H9 (cell line): ENCODE measurements at regions not wholly inside any gene's neighbourhood (a gene's known extent, or its start where the extent isn't known, plus 50 kb on each side); places are given as distances from the start of the nearest gene placed in this dataset.

ENCODE experiments used
- DNase-seq: peaks from one replicate; pipeline ENCODE4 v3.0.0-alpha.2; 2017
- H2AFZ ChIP-seq: one replicate; pipeline ENCODE4 v1.6.1; 2013; ENCODE audit warnings: mild to moderate bottlenecking, low read length, control low read depth, moderate library complexity
- H2AK5ac ChIP-seq: 2 replicates; pipeline ENCODE4 v1.6.1; 2013; ENCODE audit warnings: low read length, control low read depth, mixed read lengths; ENCODE audit not compliant: insufficient read length
- H2BK120ac ChIP-seq: one replicate; pipeline ENCODE4 v1.6.1; 2013; ENCODE audit warnings: low read depth, mild to moderate bottlenecking, low read length, control low read depth, inconsistent platforms; ENCODE audit not compliant: poor library complexity, severe bottlenecking
- H2BK12ac ChIP-seq: 2 replicates; pipeline ENCODE4 v1.6.1; 2013; ENCODE audit warnings: low read length, control low read depth, mixed read lengths, low read depth; ENCODE audit not compliant: insufficient read length
- H2BK15ac ChIP-seq: 2 replicates; pipeline ENCODE4 v1.6.1; 2013; ENCODE audit warnings: low read depth, low read length, control low read depth
- H2BK20ac ChIP-seq: one replicate; pipeline ENCODE4 v1.6.1; 2013; ENCODE audit warnings: low read depth, mild to moderate bottlenecking, low read length, control low read depth, inconsistent platforms; ENCODE audit not compliant: poor library complexity, severe bottlenecking
- H2BK5ac ChIP-seq: 2 replicates; pipeline ENCODE4 v1.6.1; 2013; ENCODE audit warnings: low read length, control low read depth, mixed read lengths; ENCODE audit not compliant: insufficient read length
- H3K14ac ChIP-seq: 2 replicates; pipeline ENCODE4 v1.6.1; 2013; ENCODE audit warnings: low read length, control low read depth; ENCODE audit not compliant: insufficient read depth
- H3K18ac ChIP-seq: 2 replicates; pipeline ENCODE4 v1.6.1; 2013; ENCODE audit warnings: low read depth, mild to moderate bottlenecking, mixed read lengths, low read length, control low read depth; ENCODE audit not compliant: insufficient read length
- H3K23ac ChIP-seq: 2 replicates; pipeline ENCODE4 v1.6.1; 2013; ENCODE audit warnings: low read length, control low read depth, mixed read lengths, low read depth; ENCODE audit not compliant: insufficient read length
- H3K23me2 ChIP-seq: 2 replicates; pipeline ENCODE4 v1.6.1; 2013; ENCODE audit warnings: low read depth, mild to moderate bottlenecking, mixed read lengths, low read length, control low read depth; ENCODE audit not compliant: insufficient read length, poor library complexity, severe bottlenecking
- H3K27ac ChIP-seq: 2 replicates; pipeline ENCODE4 v1.5.1; 2013; ENCODE audit warnings: low read length, control low read depth, mixed read lengths, low read depth; ENCODE audit not compliant: insufficient read length
- H3K27me3 ChIP-seq: 2 replicates; pipeline ENCODE4 v1.6.1; 2013; ENCODE audit warnings: low read length, control low read depth, inconsistent platforms; ENCODE audit not compliant: insufficient read depth
- H3K4ac ChIP-seq: 2 replicates; pipeline ENCODE4 v1.6.1; 2013; ENCODE audit warnings: low read depth, mild to moderate bottlenecking, control low read depth, inconsistent platforms, low read length, moderate library complexity
- H3K4me1 ChIP-seq: 2 replicates; pipeline ENCODE4 v1.6.1; 2013; ENCODE audit warnings: low read length, control low read depth, inconsistent platforms; ENCODE audit not compliant: insufficient read depth
- H3K4me2 ChIP-seq: 2 replicates; pipeline ENCODE4 v1.6.1; 2013; ENCODE audit warnings: low read length, control low read depth, mixed read lengths; ENCODE audit not compliant: insufficient read length, insufficient read depth
- H3K56ac ChIP-seq: 2 replicates; pipeline ENCODE4 v1.6.1; 2013; ENCODE audit warnings: low read depth, mild to moderate bottlenecking, mixed read lengths, low read length, control low read depth; ENCODE audit not compliant: insufficient read length
- H3K79me1 ChIP-seq: 2 replicates; pipeline ENCODE4 v1.6.1; 2013; ENCODE audit warnings: low read depth, mild to moderate bottlenecking, moderate library complexity, low read length, control low read depth, inconsistent platforms; ENCODE audit not compliant: insufficient read depth, poor library complexity, severe bottlenecking
- H3K79me2 ChIP-seq: 2 replicates; pipeline ENCODE4 v1.6.1; 2013; ENCODE audit warnings: low read length, control low read depth, inconsistent platforms; ENCODE audit not compliant: insufficient read depth
- H3K9ac ChIP-seq: 2 replicates; pipeline ENCODE4 v1.6.1; 2013; ENCODE audit warnings: low read length, control low read depth, mixed read lengths; ENCODE audit not compliant: insufficient read length; ENCODE audit errors: extremely low read depth
- H3K9me3 ChIP-seq: one replicate; pipeline ENCODE4 v1.6.1; 2013; ENCODE audit warnings: low read depth, low read length, inconsistent platforms; ENCODE audit not compliant: control insufficient read depth
- H3T11ph ChIP-seq: one replicate; pipeline ENCODE4 v1.6.1; 2013; ENCODE audit warnings: mild to moderate bottlenecking, low read length, control low read depth, inconsistent platforms
- H4K20me1 ChIP-seq: one replicate; pipeline ENCODE4 v1.6.1; 2013; ENCODE audit not compliant: control insufficient read depth, insufficient read length, insufficient read depth
- H4K5ac ChIP-seq: 2 replicates; pipeline ENCODE4 v1.6.1; 2013; ENCODE audit warnings: low read depth, mild to moderate bottlenecking, mixed read lengths, low read length, control low read depth; ENCODE audit not compliant: insufficient read length
- H4K8ac ChIP-seq: replicated peaks from 2 replicates; pipeline ENCODE4 v1.6.1; 2013; ENCODE audit warnings: low read length, control low read depth, mixed read lengths, low read depth; ENCODE audit not compliant: insufficient read length
- H4K91ac ChIP-seq: 2 replicates; pipeline ENCODE4 v1.6.1; 2013; ENCODE audit warnings: low read depth, mild to moderate bottlenecking, moderate library complexity, mixed read lengths, low read length, control low read depth; ENCODE audit not compliant: insufficient read length
- H3K27ac Mint-ChIP-seq, 3 experiments: 2 replicates in 2 of 3; 3 replicates in 1 of 3; pipeline ENCODE4 v1.8.0; 2020 to 2021; ENCODE audit warnings: mixed read lengths in 3 of 3, mild to moderate bottlenecking in 1 of 3, moderate library complexity in 1 of 3
- H3K27me3 Mint-ChIP-seq: 2 replicates; pipeline ENCODE4 v1.8.0; 2021; ENCODE audit warnings: low read depth, mild to moderate bottlenecking, moderate library complexity, mixed read lengths
- H3K36me3 Mint-ChIP-seq, 3 experiments: 2 replicates in 2 of 3; 3 replicates in 1 of 3; pipeline ENCODE4 v1.8.0; 2020 to 2021; ENCODE audit warnings: low read depth in 3 of 3, mixed read lengths in 3 of 3; ENCODE audit not compliant: insufficient read depth in 1 of 3
- H3K4me1 Mint-ChIP-seq, 2 experiments: 2 replicates each; pipeline ENCODE4 v1.8.0; 2020; ENCODE audit warnings: mixed read lengths in 2 of 2
- H3K4me3 Mint-ChIP-seq, 2 experiments: 2 replicates in 1 of 2; 3 replicates in 1 of 2; pipeline ENCODE4 v1.8.0; 2020 to 2021; ENCODE audit warnings: mild to moderate bottlenecking in 2 of 2, mixed read lengths in 2 of 2, moderate library complexity in 1 of 2
- H3K9me3 Mint-ChIP-seq, 2 experiments: 2 replicates in 1 of 2; 3 replicates in 1 of 2; pipeline ENCODE4 v1.8.0; 2020; ENCODE audit warnings: mild to moderate bottlenecking in 2 of 2, mixed read lengths in 2 of 2, moderate library complexity in 1 of 2
- CTCF ChIP-seq: fragments of 200-600 bp; sonication (generic); conservative IDR thresholded peaks from 3 replicates; pipeline ENCODE4 v1.8.0; 2021; ENCODE audit warnings: antibody characterized with exemption, mild to moderate bottlenecking
- WGBS: extraction: QIAGEN DNeasy Blood & Tissue Kit; methylation state at CpG from one replicate; pipeline ENCODE4 v1.1.7; 2013; ENCODE audit warnings: missing lambda C conversion rate, low lambda C conversion rate, mixed read lengths; ENCODE audit not compliant: insufficient read length; ENCODE audit errors: extremely low coverage; 5-methylcytosine and 5-hydroxymethylcytosine counted together

DNA sequence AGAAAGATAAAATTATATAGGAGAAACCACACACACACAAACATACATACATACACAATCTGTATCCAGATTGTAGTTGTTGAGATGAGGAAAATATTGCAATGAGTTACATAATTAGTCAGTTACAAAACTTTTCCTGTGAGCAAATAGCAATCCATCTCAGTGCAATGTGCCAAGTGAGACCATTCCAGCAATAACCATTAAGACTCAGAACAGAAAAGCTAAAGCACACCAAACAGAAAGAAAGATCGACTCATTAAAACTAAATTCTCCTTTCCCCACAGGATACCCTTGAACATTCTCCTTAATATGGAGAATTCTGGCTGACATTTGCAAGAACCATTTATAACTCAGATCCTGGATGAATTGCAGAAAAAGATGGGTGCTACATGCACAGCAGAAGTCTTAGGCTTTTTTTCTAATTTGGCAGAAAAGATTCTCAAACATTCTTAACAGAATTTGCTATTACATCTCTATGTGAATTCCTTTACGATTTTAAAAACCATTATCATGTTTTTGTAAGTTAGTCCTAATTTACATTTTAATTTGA, 1341.2 kb upstream of the SPRY2 start:
- H3K4me1 Mint-ChIP-seq: peaks cover 0 to 2% of the 10 kb centered on the region in 2 experiments; a peak in 1 of 4 replicates
- Histone ChIP-seq H3K14ac (no peak overlapping the region), H2BK20ac (no peak overlapping the region), H3K23me2 (no peaks in the 10 kb centered on the region), H3K18ac (no peak overlapping the region), H3K56ac (no peak overlapping the region), H3K23ac (no peak overlapping the region), H2BK120ac (no peak overlapping the region), H3K27ac (no peak overlapping the region), H3K9me3 (no peaks in the 10 kb centered on the region), H3K4ac (no peak overlapping the region), H2BK15ac (no peak overlapping the region), H4K91ac (no peak overlapping the region), H3K4me2 (no peak overlapping the region), H2BK5ac (no peak overlapping the region), H3K4me1 (no peaks in the 10 kb centered on the region; the same call in 1 of the 2 replicates), H3K79me1 (no peaks in the 10 kb centered on the region), H4K5ac (no peak overlapping the region), H3K79me2 (no peaks in the 10 kb centered on the region), H2AK5ac (no peak overlapping the region), H2BK12ac (no peak overlapping the region), H3T11ph (no peak overlapping the region), H3K9ac (no peak overlapping the region), H2AFZ (no peak overlapping the region), H4K8ac (no peak overlapping the region), H3K27me3 (no peaks in the 10 kb centered on the region), H4K20me1 (no peaks in the 10 kb centered on the region)
- no peaks in the 10 kb centered on the region for H3K27me3 Mint-ChIP-seq
- H3K4me3 Mint-ChIP-seq: no peak overlapping the region
- peaks cover 7% of the 10 kb centered on the region in 2 experiments for H3K9me3 Mint-ChIP-seq
- no peak overlapping the region for H3K27ac Mint-ChIP-seq
- no CpG with 5 or more reads among the region's 2 CpGs for WGBS
- TF ChIP-seq CTCF: no peak
- H3K36me3 Mint-ChIP-seq: peaks cover 7 to 8% (median 8%) of the 10 kb centered on the region in 3 experiments
- no peak for DNase-seq
